GM21423 (cell line): ENCODE measurements at regions not wholly inside any gene's neighbourhood (a gene's known extent, or its start where the extent isn't known, plus 50 kb on each side); places are given as distances from the start of the nearest gene placed in this dataset.

Experiments used
- ATAC-seq: cut with Tn5 transposase; IDR thresholded peaks from one replicate; pipeline ENCODE4 v1.9.1; 2021; ENCODE audit warnings: mild to moderate bottlenecking, moderate library complexity; ENCODE audit not compliant: unreplicated experiment

GRCh38 chr11:76277298-76278175 is 71.2 kb upstream of the WNT11 start:
- ATAC-seq, result no peak

DNA sequence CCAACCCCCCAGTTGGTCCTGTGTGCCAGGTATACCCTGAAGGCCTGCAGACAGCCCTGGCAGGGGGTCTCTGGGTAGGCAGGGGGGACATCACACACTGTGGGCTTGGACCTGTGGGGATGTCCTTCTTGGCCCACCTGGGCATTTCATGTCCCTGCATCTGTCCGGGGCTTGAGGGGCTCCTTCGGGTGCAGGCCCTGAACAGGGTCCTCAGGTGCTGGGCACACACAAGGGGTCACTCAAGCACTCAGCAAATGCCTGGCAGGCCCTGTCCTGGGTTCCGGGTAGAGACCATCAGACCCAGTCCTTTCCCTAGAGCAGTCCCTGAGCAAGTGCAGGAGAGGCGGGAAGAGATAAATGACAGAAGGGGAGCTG is 70.5 kb upstream of the WNT11 start:
- ATAC-seq, result no peak

GRCh38 chr11:76276046-76276780 is 69.9 kb upstream of the WNT11 start:
- ATAC-seq, result no peak

- ATAC-seq, result no peak
These were observed 69.1 kb upstream of the WNT11 start for GRCh38 chr11:76275446-76275845.

DNA sequence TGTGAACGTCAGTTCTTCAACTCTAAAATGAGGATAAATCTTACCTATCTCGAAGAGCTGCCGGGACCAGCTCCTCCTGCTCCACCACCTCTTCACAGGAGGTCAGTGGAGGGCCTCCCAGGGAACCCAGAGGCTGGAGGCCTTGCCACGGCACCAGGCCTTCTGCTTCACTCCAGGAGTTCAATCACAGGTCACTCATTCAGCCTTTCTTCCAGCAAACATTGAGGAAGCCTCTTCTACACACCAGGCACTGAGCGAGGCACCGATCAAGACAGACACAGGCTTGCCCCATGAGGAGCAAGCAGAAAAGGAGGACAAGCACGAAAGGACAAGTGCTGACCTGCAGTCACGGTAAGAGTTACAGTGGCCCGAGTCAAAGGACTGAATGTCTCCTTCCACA is 64.8 kb upstream of the WNT11 start:
- no peak for ATAC-seq

DNA sequence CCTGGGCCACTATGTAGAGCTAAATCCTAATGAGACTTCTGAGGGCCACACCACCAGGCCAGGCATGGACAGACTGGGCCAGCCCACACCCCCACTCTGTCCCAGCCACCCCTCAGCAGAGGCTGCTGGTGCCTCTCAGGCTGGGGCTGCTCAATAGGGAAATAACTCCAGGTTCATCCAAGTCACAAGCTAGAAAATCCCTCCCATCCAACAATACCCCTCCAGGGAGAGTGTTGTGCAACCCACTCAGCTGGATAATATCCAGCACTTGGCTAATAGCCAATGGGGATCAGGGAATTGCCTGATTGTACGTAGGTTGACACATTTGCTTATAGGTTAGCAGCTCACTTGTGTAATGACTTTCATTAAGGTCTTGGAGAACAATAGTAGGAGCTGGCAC is 64.1 kb upstream of the WNT11 start:
- ATAC-seq, result no peak

DNA sequence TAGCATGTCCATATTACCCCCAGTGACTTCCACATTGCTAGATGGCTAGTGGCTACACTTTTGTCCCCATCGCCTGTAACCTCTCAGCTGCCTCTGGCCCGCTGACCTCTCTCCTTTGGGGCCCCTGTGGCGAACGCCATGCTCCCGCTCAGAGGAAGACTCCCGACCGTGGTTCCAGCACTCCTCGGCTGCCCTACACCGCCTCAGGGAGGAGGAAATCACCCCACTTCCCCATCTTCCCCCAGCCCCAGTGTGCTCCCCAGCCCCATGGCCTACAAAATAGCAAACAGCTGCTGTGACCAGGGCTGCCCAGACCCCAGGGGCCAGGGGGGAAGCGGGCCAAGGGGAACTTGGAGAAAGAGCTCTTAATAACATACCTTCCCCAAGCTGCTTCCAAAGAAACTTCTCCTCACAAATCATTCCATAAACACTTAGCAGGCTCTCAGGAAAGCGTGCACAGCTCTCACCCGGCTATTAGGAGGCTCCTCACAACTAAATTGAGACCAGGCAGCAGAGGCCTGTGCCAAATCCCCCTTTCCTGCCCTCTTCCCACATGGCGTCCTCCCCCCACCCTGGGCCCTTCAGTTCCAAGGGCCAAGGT is 63.5 kb upstream of the WNT11 start:
- no peak for ATAC-seq

DNA sequence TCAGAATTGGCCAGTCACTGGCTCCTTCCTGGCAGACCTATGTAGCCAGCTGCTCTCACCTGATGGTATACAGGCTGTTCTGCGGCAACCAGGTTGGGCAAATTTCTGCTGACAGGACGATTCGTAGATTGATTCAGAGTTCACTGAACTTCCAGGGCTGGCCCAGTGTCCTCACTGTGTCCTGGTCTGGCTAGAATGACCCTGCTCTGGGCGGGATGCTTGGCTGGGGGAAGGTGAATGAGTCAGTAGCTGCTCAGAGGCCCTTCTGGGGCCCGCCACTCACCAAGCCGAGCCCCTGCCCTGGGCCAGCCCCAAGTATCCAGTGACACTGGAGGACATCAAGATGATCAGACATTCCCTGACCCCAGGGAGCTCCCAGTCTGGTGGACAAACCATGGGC is 62.9 kb upstream of the WNT11 start:
- no peak for ATAC-seq

DNA sequence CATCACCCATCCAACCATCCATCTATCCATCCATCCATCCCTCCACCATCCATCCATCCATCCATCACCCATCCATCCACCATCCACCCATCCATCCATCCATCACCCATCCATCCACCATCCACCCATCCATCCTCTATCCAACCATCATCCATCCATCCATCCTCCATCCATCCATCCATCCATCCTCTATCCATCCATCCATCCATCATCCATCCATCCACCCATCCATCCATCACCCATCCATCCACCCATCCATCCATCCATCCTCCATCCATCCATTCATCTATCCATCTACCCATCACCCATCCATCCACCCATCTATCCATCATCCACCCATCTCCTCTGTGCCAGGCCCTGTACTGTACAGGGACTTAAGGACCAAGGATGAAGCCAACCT is 62.2 kb upstream of the WNT11 start:
- ATAC-seq, result no peak

GRCh38 chr11:76267556-76267955 is 61.3 kb upstream of the WNT11 start:
- no peak for ATAC-seq

GRCh38 chr11:76266286-76267100 is 60.2 kb upstream of the WNT11 start:
- no peak for ATAC-seq

GRCh38 chr11:76265771-76266241 is 59.5 kb upstream of the WNT11 start:
- ATAC-seq, result no peak

DNA sequence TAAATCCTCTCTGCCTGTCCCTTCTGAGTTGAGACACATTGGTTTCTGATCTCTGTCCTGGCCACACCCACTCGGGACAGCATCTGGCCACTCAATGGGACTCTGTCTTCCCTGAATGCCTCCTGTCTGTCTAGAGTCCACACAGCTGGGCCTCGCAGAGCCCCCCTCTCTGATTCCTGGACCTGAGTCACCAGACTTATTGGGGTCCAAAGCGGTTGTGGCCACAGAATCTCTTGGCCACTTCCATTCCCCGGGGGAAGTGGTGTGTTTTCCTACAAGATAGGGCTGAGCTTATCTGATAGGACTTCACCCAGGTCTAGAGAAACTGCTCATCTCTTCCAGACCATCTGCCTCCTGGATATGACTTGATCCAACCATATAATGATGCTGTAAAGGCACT is 57.4 kb upstream of the WNT11 start:
- ATAC-seq, result no peak

- no peak for ATAC-seq
These were observed 56.9 kb upstream of the WNT11 start for GRCh38 chr11:76263166-76263565.

DNA sequence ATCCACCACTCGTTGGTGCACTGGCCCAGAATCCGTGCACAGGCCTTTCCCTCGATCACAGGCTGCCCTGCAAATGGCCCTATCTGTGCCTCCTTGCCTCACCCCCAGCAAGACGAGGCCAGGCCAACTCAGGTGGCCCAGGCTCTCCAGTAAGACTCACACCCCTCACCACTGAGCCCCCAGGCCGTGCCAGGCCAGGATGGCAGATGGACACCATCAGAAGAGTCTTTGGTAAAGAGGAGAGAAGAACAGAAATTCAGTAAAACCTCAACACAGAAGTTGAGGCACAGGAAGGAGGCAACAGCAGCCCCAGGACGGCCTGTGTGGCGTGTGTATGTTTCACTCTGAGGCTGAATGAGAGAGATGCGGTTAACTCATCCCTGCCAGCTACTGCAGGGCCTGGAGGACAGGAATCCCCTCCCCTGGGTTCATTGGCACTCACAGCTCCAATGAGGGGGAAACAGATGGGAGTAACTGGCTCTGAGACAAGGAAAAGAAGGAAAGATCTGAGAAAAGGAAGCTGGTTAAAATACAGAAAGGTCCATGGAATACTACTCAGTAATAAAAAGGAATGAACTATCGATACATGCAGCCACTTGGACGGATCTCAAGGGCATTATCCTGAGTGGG is 54.1 kb upstream of the WNT11 start:
- ATAC-seq, result no peak

GRCh38 chr11:76259299-76259908 is 53.1 kb upstream of the WNT11 start:
- ATAC-seq, result no peak

DNA sequence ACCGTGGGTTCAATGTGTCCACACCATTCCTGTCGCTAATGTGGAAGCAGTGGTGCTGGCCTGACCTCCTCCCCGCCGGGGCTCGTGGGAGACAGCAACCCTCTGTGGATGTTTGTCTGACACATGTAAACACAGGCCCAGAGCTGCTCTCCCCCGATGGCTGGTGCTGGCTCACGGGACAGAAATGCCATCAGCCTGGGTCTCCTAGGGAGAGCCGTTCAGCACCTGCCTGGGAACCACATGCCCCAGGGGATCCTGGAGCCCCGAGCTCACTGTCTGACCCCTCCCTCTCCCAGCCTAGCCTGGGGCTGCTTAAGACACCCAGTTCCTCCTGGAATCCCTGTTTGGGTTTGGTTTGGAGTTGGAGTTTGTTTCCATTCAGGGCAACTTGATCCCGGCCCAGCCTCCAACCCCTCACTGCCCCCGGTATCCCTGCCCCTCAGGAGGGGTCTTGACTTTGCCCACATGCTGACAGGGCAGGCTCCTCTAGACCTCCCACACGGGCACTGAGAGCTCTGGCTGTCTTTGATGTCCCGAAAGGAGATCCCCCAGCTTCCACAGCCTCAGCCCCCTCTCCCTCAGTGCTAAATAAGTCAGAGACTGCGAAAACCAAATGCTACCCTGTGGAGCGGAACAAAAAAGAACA is 50.9 kb upstream of the WNT11 start:
- no peak for ATAC-seq

- no peak for ATAC-seq
These were observed 50.1 kb upstream of the WNT11 start for GRCh38 chr11:76256448-76256847.
